Thoracic aorta (tissue), 2 donors: ENCODE measurements at regions not wholly inside any gene's neighbourhood (a gene's known extent, or its start where the extent isn't known, plus 50 kb on each side); places are given as distances from the start of the nearest gene placed in this dataset.
"Not testable (repeated sequence)": the region's sequence is repeated elsewhere in the genome, so short reads cannot be mapped to it uniquely, and the experiment has no call there.

Experiments
- ATAC-seq: fragments of 150-250 bp; one replicate; pipeline ENCODE4 v1.8.0; 2017; ENCODE audit warnings: low read depth; ENCODE audit not compliant: insufficient number of reproducible peaks, low FRiP score
- DNase-seq: peaks from one replicate; pipeline ENCODE4 v3.0.0-alpha.2; 2020; ENCODE audit warnings: low spot score
- H3K27ac ChIP-seq, 2 donors: fragments of 200-600 bp; sonication (generic); 1 replicate in 1 of 2; 2 replicates in 1 of 2; pipeline ENCODE4 v1.5.1; 2016; ENCODE audit warnings: mild to moderate bottlenecking in 2 of 2, moderate library complexity in 2 of 2
- H3K27me3 ChIP-seq: fragments of 200-600 bp; sonication (generic); replicated peaks from 2 replicates; pipeline ENCODE4 v1.6.0; 2016; ENCODE audit warnings: mild to moderate bottlenecking; ENCODE audit not compliant: insufficient read depth
- H3K36me3 ChIP-seq: fragments of 200-600 bp; sonication (generic); one replicate; pipeline ENCODE4 v1.5.1; 2016
- H3K4me1 ChIP-seq, 2 donors: fragments of 200-600 bp; sonication (generic); 1 replicate in 1 of 2; 2 replicates in 1 of 2; pipeline versions ENCODE4 v1.5.1 to v1.6.0; 2016; ENCODE audit warnings: low read depth in 2 of 2, mild to moderate bottlenecking in 1 of 2; ENCODE audit not compliant: control insufficient read depth in 1 of 2
- H3K4me3 ChIP-seq: fragments of 200-600 bp; sonication (generic); 2 replicates; pipeline ENCODE4 v1.5.1; 2016; ENCODE audit warnings: mild to moderate bottlenecking
- H3K9me3 ChIP-seq: fragments of 200-600 bp; sonication (generic); 2 replicates; pipeline ENCODE4 v1.5.1; 2016
- CTCF ChIP-seq: fragments of 200-600 bp; sonication (generic); IDR thresholded peaks from one replicate; pipeline ENCODE4 v1.5.1; 2019; ENCODE audit warnings: antibody characterized with exemption

GRCh38 chr5:102590467-102590866 is 91.7 kb upstream of the SLCO6A1 start:
- no peak overlapping the region for H3K4me3 ChIP-seq
- no peak for ATAC-seq
- no peaks in the 10 kb centered on the region for H3K36me3 ChIP-seq
- no peak overlapping the region for H3K27ac ChIP-seq
- no peaks in the 10 kb centered on the region for H3K27me3 ChIP-seq
- no peak for TF ChIP-seq CTCF
- no peaks in the 10 kb centered on the region for H3K9me3 ChIP-seq
- H3K4me1 ChIP-seq = no peaks in the 10 kb centered on the region
- DNase-seq = no peak

DNA sequence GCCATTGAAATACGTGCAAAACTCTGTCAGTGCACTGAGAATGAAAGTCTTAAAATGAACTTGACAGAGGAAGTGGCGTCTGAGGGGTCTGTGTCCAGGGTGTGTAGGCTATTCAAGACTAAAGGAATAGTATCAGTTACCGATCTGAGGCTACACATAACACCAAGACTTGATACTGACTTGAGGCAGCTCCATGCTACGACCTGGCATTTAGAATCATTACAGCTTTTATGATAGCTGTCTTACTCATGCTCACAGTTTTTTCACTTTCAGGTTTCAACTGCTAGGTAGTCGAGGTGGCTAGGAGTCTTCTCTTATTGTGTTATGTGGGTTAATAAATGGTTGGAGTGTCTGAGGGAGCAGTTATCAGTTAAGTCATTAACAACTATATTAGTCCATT is 92.8 kb upstream of the SLCO6A1 start:
- Histone ChIP-seq H3K27ac (no peak overlapping the region), H3K4me3 (no peak overlapping the region), H3K27me3 (no peaks in the 10 kb centered on the region), H3K9me3 (no peaks in the 10 kb centered on the region), H3K4me1 (no peaks in the 10 kb centered on the region), H3K36me3 (no peaks in the 10 kb centered on the region)
- no peak for DNase-seq
- ATAC-seq = no peak
- no peak for TF ChIP-seq CTCF

- H3K4me3 ChIP-seq, H3K36me3 ChIP-seq, ATAC-seq, H3K27ac ChIP-seq, H3K27me3 ChIP-seq, H3K9me3 ChIP-seq, DNase-seq, H3K4me1 ChIP-seq: not testable (repeated sequence)
Observed at GRCh38 chr5:102592586-102592985, 93.8 kb upstream of the SLCO6A1 start.

- no peak for DNase-seq
- no peak for ATAC-seq
- no peak for TF ChIP-seq CTCF
Observed at GRCh38 chr5:102594192-102594591, 95.4 kb upstream of the SLCO6A1 start.

GRCh38 chr5:102595332-102595731 is 96.5 kb upstream of the SLCO6A1 start:
- Histone ChIP-seq H3K27me3 (no peaks in the 10 kb centered on the region), H3K4me3 (no peak overlapping the region), H3K27ac (no peak overlapping the region), H3K4me1 (peaks cover 0 to 2% of the 10 kb centered on the region in 2 donors), H3K9me3 (no peaks in the 10 kb centered on the region), H3K36me3 (no peaks in the 10 kb centered on the region)
- TF ChIP-seq CTCF = no peak
- DNase-seq = no peak
- ATAC-seq = no peak

More at GRCh38 chr5:102594192-102594591, 95.4 kb upstream of the SLCO6A1 start:
- Histone ChIP-seq H3K27ac (no peak overlapping the region), H3K27me3 (no peaks in the 10 kb centered on the region), H3K4me1 (no peaks in the 10 kb centered on the region), H3K4me3 (no peak overlapping the region), H3K9me3 (no peaks in the 10 kb centered on the region), H3K36me3 (no peaks in the 10 kb centered on the region)

DNA sequence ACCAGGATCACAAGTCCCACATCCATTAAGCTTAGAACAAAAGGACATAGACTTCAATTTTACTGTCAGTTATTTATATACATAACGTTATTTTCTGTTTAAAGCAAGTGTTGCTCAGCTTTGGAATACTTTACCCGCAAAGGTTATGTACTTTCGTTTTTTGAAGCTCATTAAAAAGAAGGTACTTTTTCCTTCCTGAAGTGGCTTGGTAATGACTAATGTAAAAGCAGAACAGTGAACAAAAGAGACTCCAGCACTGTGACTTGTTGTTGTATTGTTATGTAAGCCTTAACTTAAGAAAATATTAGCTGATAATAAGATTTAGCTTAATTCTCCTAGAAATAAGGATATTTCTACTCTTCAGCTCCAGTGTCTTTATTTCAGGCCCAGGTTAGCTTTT is 97.3 kb upstream of the SLCO6A1 start:
- no peaks in the 10 kb centered on the region for H3K27me3 ChIP-seq
- TF ChIP-seq CTCF = no peak
- no peak for ATAC-seq
- H3K27ac ChIP-seq = no peak overlapping the region
- no peak for DNase-seq
- H3K9me3 ChIP-seq = no peaks in the 10 kb centered on the region
- no peak overlapping the region for H3K4me3 ChIP-seq
- no peaks in the 10 kb centered on the region for H3K36me3 ChIP-seq
- peaks cover 3 to 10% of the 10 kb centered on the region in 2 donors for H3K4me1 ChIP-seq
